K562 (cell line): ENCODE measurements at regions not wholly inside any gene's neighbourhood (a gene's known extent, or its start where the extent isn't known, plus 50 kb on each side); places are given as distances from the start of the nearest gene placed in this dataset.
"Not testable (repeated sequence)": the region's sequence is repeated elsewhere in the genome, so short reads cannot be mapped to it uniquely, and the experiment has no call there.

Source experiments
- ATAC-seq: fragments of 200-7000 bp; cut with Tn5 transposase; 3 replicates; pipeline ENCODE4 v1.9.1; 2020; ENCODE audit warnings: moderate library complexity
- BruUV-seq: library from RNA; stranded (reverse); fragments of 400-500 nt; replicated peaks from 2 replicates; lab custom pipeline; 2021; lab: Mats Ljungman, UMichigan
- CTCF ChIA-PET: fragments of 300-600 bp; formaldehyde crosslinking; extraction: SDS; loops from one replicate; lab custom pipeline; 2021; ENCODE audit warnings: low intra/inter-chr PET ratio; lab: Yijun Ruan, JAX
- POLR2A ChIA-PET: fragments of 300-600, 350-650 bp; sonication (Branson Sonifier 250); formaldehyde crosslinking; extraction: SDS; loops from one replicate; lab custom pipeline; 2021; ENCODE audit warnings: antibody characterized with exemption, inconsistent platforms; lab: Yijun Ruan, JAX
- DNase-seq, 4 experiments: peaks; one replicate each; pipeline versions ENCODE4 v3.0.0 to v3.0.0-alpha.2; 2011 to 2018; ENCODE audit warnings: low spot score in 3 of 4, mixed read lengths in 3 of 4; ENCODE audit errors: extremely low read depth in 1 of 4
- FAIRE-seq: peaks from 2 replicates; lab custom pipeline; 2011; peaks lifted over from hg19 to GRCh38; lab: Jason Lieb, UNC
- H2AFZ ChIP-seq: 2 replicates; pipeline ENCODE4 v1.6.0; 2011; ENCODE audit warnings: low read depth, low read length, control low read depth, inconsistent platforms
- H3K27ac ChIP-seq: fragments of 200-600 bp; 3 replicates; pipeline ENCODE4 v1.8.0; 2011; ENCODE audit warnings: low read depth, mild to moderate bottlenecking, control low read depth, inconsistent platforms, low read length, moderate library complexity, mixed read lengths; ENCODE audit errors: extremely low read depth
- H3K27me3 ChIP-seq, 2 experiments: fragments of 300-600 bp in 1 of 2; 2 replicates in 1 of 2; 3 replicates in 1 of 2; pipeline versions ENCODE4 v1.6.0 to v1.8.0; 2011; ENCODE audit warnings: inconsistent platforms in 2 of 2, low read length in 2 of 2, mild to moderate bottlenecking in 1 of 2, mixed read lengths in 1 of 2, moderate library complexity in 1 of 2; ENCODE audit not compliant: control insufficient read depth in 2 of 2, insufficient read depth in 2 of 2
- H3K36me3 ChIP-seq: fragments of 300-600 bp; 3 replicates; pipeline ENCODE4 v1.8.0; 2011; ENCODE audit warnings: mild to moderate bottlenecking, low read length, inconsistent platforms; ENCODE audit not compliant: control insufficient read depth, insufficient read depth
- H3K4me1 ChIP-seq, 2 experiments: fragments of 200-600 bp in 1 of 2; replicated peaks in 1 of 2; 2 replicates in 1 of 2; 3 replicates in 1 of 2; pipeline versions ENCODE4 v1.5.1 to v1.8.0; 2011; ENCODE audit warnings: inconsistent platforms in 2 of 2, low read length in 2 of 2, mild to moderate bottlenecking in 1 of 2, mixed read lengths in 1 of 2, moderate library complexity in 1 of 2; ENCODE audit not compliant: control insufficient read depth in 2 of 2, insufficient read depth in 2 of 2
- H3K4me2 ChIP-seq: 2 replicates; pipeline ENCODE4 v1.6.1; 2011; ENCODE audit warnings: low read length, control low read depth, inconsistent platforms, mixed read lengths; ENCODE audit not compliant: insufficient read depth
- H3K4me3 ChIP-seq: fragments of 200-600 bp; sonication (generic), shearing (Covaris generic); 2 replicates; pipeline ENCODE4 v1.5.1; 2016; ENCODE audit warnings: control low read depth, inconsistent platforms
- H3K79me2 ChIP-seq: fragments of 200-600 bp; 3 replicates; pipeline ENCODE4 v1.8.0; 2011; ENCODE audit warnings: low read length, inconsistent platforms; ENCODE audit not compliant: control insufficient read depth, insufficient read depth
- H3K9ac ChIP-seq, 2 experiments: 2 replicates each; pipeline versions ENCODE4 v1.6.0 to v1.6.1; 2011; ENCODE audit warnings: low read depth in 2 of 2, low read length in 2 of 2, control low read depth in 1 of 2, inconsistent platforms in 1 of 2, mild to moderate bottlenecking in 1 of 2, mixed read lengths in 1 of 2; ENCODE audit not compliant: insufficient read depth in 1 of 2
- H3K9me1 ChIP-seq: one replicate; pipeline ENCODE4 v1.6.0; 2011; ENCODE audit warnings: inconsistent platforms, mild to moderate bottlenecking, low read length, moderate library complexity; ENCODE audit not compliant: control insufficient read depth, insufficient read depth
- H3K9me3 ChIP-seq: replicated peaks from 2 replicates; pipeline ENCODE4 v1.5.1; 2011; ENCODE audit warnings: low read depth, low read length, inconsistent platforms; ENCODE audit not compliant: control insufficient read depth, insufficient read depth
- H4K20me1 ChIP-seq: replicated peaks from 2 replicates; pipeline ENCODE4 v1.6.1; 2011; ENCODE audit warnings: low read length, inconsistent platforms, mixed read lengths; ENCODE audit not compliant: control insufficient read depth, insufficient read depth
- WGBS: fragments of 100-300 bp; shearing (Covaris generic); methylation state at CpG from one replicate; pipeline ENCODE4 v1.1.6; 2016; ENCODE audit warnings: low coverage, mixed read lengths; ENCODE audit not compliant: insufficient coverage; ENCODE audit errors: missing lambda C conversion rate; 5-methylcytosine and 5-hydroxymethylcytosine counted together
- in situ Hi-C: fragments of 300-500 bp; cut with MboI; formaldehyde crosslinking; loops from 4 replicates; pipeline ENCODE4 v1.15.0; 2018; ENCODE audit warnings: inconsistent platforms, mixed read lengths
- intact Hi-C: fragments of 100-400 bp; cut with micrococcal nuclease; formaldehyde crosslinking; loops from 2 replicates; pipeline ENCODE4 v1.14.2; 2022

GRCh38 chr2:87445613-87446312, 302.1 kb upstream of the PLGLB2 start:
- H3K4me1 ChIP-seq, H3K79me2 ChIP-seq, FAIRE-seq, ATAC-seq, H3K27ac ChIP-seq, H3K9ac ChIP-seq, H3K4me3 ChIP-seq, H3K4me2 ChIP-seq, intact Hi-C loops, H3K9me1 ChIP-seq, in situ Hi-C loops, H2AFZ ChIP-seq, POLR2A ChIA-PET, BruUV-seq, H4K20me1 ChIP-seq, DNase-seq, CTCF ChIA-PET, H3K9me3 ChIP-seq, H3K36me3 ChIP-seq, H3K27me3 ChIP-seq: not testable (repeated sequence)
- WGBS: 12% methylated on average over 1 of the region's 5 CpGs

- WGBS: no CpG with 5 or more reads among the region's 1 CpG
- H3K9me3 ChIP-seq, H3K4me2 ChIP-seq, CTCF ChIA-PET, POLR2A ChIA-PET, H3K4me3 ChIP-seq, intact Hi-C loops, H3K36me3 ChIP-seq, H3K4me1 ChIP-seq, H3K9me1 ChIP-seq, BruUV-seq, in situ Hi-C loops, H3K27me3 ChIP-seq, H3K9ac ChIP-seq, ATAC-seq, H4K20me1 ChIP-seq, H3K79me2 ChIP-seq, FAIRE-seq, DNase-seq, H3K27ac ChIP-seq: not testable (repeated sequence)
- H2AFZ ChIP-seq: 0 out of 2 replicates have a peak overlapping the region, but pooled peaks have one; percentile 4
These were observed 301.6 kb upstream of the PLGLB2 start for GRCh38 chr2:87446313-87446696.

- H3K79me2 ChIP-seq, DNase-seq, H3K36me3 ChIP-seq, H4K20me1 ChIP-seq, in situ Hi-C loops, H3K9ac ChIP-seq, intact Hi-C loops, H3K9me1 ChIP-seq, POLR2A ChIA-PET, FAIRE-seq, H3K9me3 ChIP-seq, BruUV-seq, H3K27me3 ChIP-seq, H3K4me1 ChIP-seq, H3K27ac ChIP-seq, H3K4me3 ChIP-seq, CTCF ChIA-PET, H2AFZ ChIP-seq, ATAC-seq, H3K4me2 ChIP-seq: not testable (repeated sequence)
- 44% methylated on average over 2 of the region's 3 CpGs for WGBS
These were observed 298.4 kb upstream of the PLGLB2 start for GRCh38 chr2:87449462-87449980.

GRCh38 chr2:87452193-87452592, 295.7 kb upstream of the PLGLB2 start:
- H3K4me2 ChIP-seq, H3K4me3 ChIP-seq, in situ Hi-C loops, H3K9me3 ChIP-seq, H3K9ac ChIP-seq, intact Hi-C loops, BruUV-seq, H3K9me1 ChIP-seq, H3K27ac ChIP-seq, POLR2A ChIA-PET, H3K36me3 ChIP-seq, CTCF ChIA-PET, H4K20me1 ChIP-seq, H3K4me1 ChIP-seq, H3K27me3 ChIP-seq: not testable (repeated sequence)
- FAIRE-seq (peak; percentile 67), DNase-seq (peak in 1 of 4 experiments; percentile 11), ATAC-seq (peak; percentile 53)
- WGBS: 61% methylated on average over 2 of the region's 4 CpGs
- Histone ChIP-seq H2AFZ (0 out of 2 replicates have a peak overlapping the region, but pooled peaks have one; percentile 40), H3K79me2 (peaks cover 15% of the 10 kb centered on the region)
